Sigmoid colon (tissue), 4 donors: ENCODE measurements at regions not wholly inside any gene's neighbourhood (a gene's known extent, or its start where the extent isn't known, plus 50 kb on each side); places are given as distances from the start of the nearest gene placed in this dataset.

Source experiments
- CTCF ChIP-seq, 4 experiments: fragments of 450-650 bp in 3 of 4; fragments of 200-600 bp in 1 of 4; IDR thresholded peaks; one replicate each; pipeline ENCODE4 v1.5.1; 2016 to 2019; ENCODE audit warnings: antibody characterized with exemption in 4 of 4, mild to moderate bottlenecking in 3 of 4, moderate library complexity in 2 of 4
- POLR2A ChIP-seq, 2 donors: fragments of 450-650 bp; IDR thresholded peaks; one replicate each; pipeline ENCODE4 v1.6.1; 2016; ENCODE audit warnings: antibody characterized with exemption in 2 of 2, mild to moderate bottlenecking in 2 of 2, moderate library complexity in 2 of 2
- POLR2AphosphoS5 ChIP-seq, 4 donors: sonication (generic); formaldehyde crosslinking; IDR thresholded peaks; one replicate each; pipeline ENCODE4 v1.6.1; 2017; ENCODE audit warnings: antibody characterized with exemption in 4 of 4

GRCh38 chr11:127993281-127993680, 594.1 kb downstream of the ETS1 start:
- TF ChIP-seq POLR2A (IDR thresholded peaks at IDR 0.05) (no peak), CTCF (IDR thresholded peaks at IDR 0.05) (no peak), POLR2AphosphoS5 (IDR thresholded peaks at IDR 0.05) (no peak)
